SK-N-SH (cell line): ENCODE measurements at regions not wholly inside any gene's neighbourhood (a gene's known extent, or its start where the extent isn't known, plus 50 kb on each side); places are given as distances from the start of the nearest gene placed in this dataset.

Source experiments
- CTCF ChIA-PET: fragments of 300-600, 350-600 bp; formaldehyde crosslinking; extraction: SDS; loops from one replicate; lab custom pipeline; 2021; lab: Yijun Ruan, JAX
- POLR2A ChIA-PET: fragments of 350-600 bp; sonication (Branson Sonifier 250); formaldehyde crosslinking; extraction: SDS; loops from one replicate; lab custom pipeline; 2020; ENCODE audit warnings: antibody characterized with exemption, inconsistent platforms; lab: Yijun Ruan, JAX
- DNase-seq: peaks from one replicate; pipeline ENCODE4 v3.0.0; 2012
- H2AFZ ChIP-seq: fragments of 200-600 bp; sonication (generic); 2 replicates; pipeline ENCODE4 v1.8.1; 2016; ENCODE audit warnings: antibody characterized with exemption, mild to moderate bottlenecking, low read depth
- H3F3A ChIP-seq: fragments of 200-600 bp; sonication (generic); replicated peaks from 2 replicates; pipeline ENCODE3; 2016; ENCODE audit warnings: antibody characterized with exemption, mild to moderate bottlenecking; ENCODE audit not compliant: insufficient read depth
- H3K27ac ChIP-seq, 2 experiments: fragments of 200-500 bp in 1 of 2; fragments of 200-600 bp in 1 of 2; sonication (Bioruptor generic) in 1 of 2; sonication (generic), shearing (Covaris generic) in 1 of 2; 2 replicates each; pipeline versions ENCODE4 v1.5.1 to v1.6.1; 2014 to 2016; ENCODE audit warnings: low read depth in 2 of 2, inconsistent platforms in 1 of 2, low read length in 1 of 2, mild to moderate bottlenecking in 1 of 2, mixed read lengths in 1 of 2
- H3K27me3 ChIP-seq: fragments of 200-600 bp; sonication (generic), shearing (Covaris generic); 2 replicates; pipeline ENCODE4 v1.6.1; 2016; ENCODE audit warnings: mixed run types; ENCODE audit not compliant: insufficient read depth
- H3K36me3 ChIP-seq, 2 experiments: fragments of 200-500 bp in 1 of 2; fragments of 200-600 bp in 1 of 2; sonication (Bioruptor generic) in 1 of 2; sonication (generic) in 1 of 2; replicated peaks in 1 of 2; 2 replicates each; pipeline versions ENCODE3 to v1.5.1; 2014 to 2016; ENCODE audit warnings: low read length in 1 of 2, mild to moderate bottlenecking in 1 of 2; ENCODE audit not compliant: insufficient read depth in 2 of 2, control insufficient read depth in 1 of 2
- H3K4me1 ChIP-seq, 2 experiments: fragments of 200-500 bp in 1 of 2; fragments of 200-600 bp in 1 of 2; sonication (Bioruptor generic) in 1 of 2; sonication (generic), shearing (Covaris generic) in 1 of 2; 2 replicates each; pipeline versions ENCODE4 v1.5.1 to v1.6.1; 2014 to 2016; ENCODE audit warnings: low read depth in 1 of 2, low read length in 1 of 2, mixed run types in 1 of 2; ENCODE audit not compliant: insufficient read depth in 2 of 2, control insufficient read depth in 1 of 2
- H3K4me2 ChIP-seq: fragments of 200-600 bp; sonication (generic), shearing (Covaris generic); 2 replicates; pipeline ENCODE4 v1.6.1; 2017; ENCODE audit warnings: mixed run types
- H3K4me3 ChIP-seq, 2 experiments: fragments of 200-500 bp in 1 of 2; fragments of 200-600 bp in 1 of 2; sonication (Bioruptor generic) in 1 of 2; sonication (generic), shearing (Covaris generic) in 1 of 2; 2 replicates each; pipeline versions ENCODE4 v1.5.1 to v1.8.1; 2014 to 2016; ENCODE audit warnings: low read depth in 2 of 2, inconsistent platforms in 1 of 2, low read length in 1 of 2, mild to moderate bottlenecking in 1 of 2, mixed read lengths in 1 of 2, moderate library complexity in 1 of 2
- H3K79me2 ChIP-seq: fragments of 200-600 bp; sonication (generic); 2 replicates; pipeline ENCODE4 v1.8.1; 2017; ENCODE audit warnings: mild to moderate bottlenecking; ENCODE audit not compliant: insufficient read depth
- H3K9ac ChIP-seq: fragments of 200-600 bp; sonication (generic); 2 replicates; pipeline ENCODE4 v1.6.1; 2017; ENCODE audit warnings: mixed run types
- H3K9me2 ChIP-seq: fragments of 200-600 bp; sonication (generic); 2 replicates; pipeline ENCODE4 v1.6.1; 2017; ENCODE audit warnings: mixed run types
- H3K9me3 ChIP-seq: fragments of 200-600 bp; sonication (generic); 2 replicates; pipeline ENCODE4 v1.6.1; 2017; ENCODE audit warnings: mixed run types, mild to moderate bottlenecking, moderate library complexity
- H4K20me1 ChIP-seq: fragments of 200-600 bp; sonication (generic); 2 replicates; pipeline ENCODE4 v1.6.1; 2017; ENCODE audit warnings: mild to moderate bottlenecking, mixed run types; ENCODE audit not compliant: insufficient read depth
- CHD2 ChIP-seq: fragments of 150-350 bp; IDR thresholded peaks from 2 replicates; pipeline ENCODE4 v1.6.1; 2018; ENCODE audit warnings: low read length; ENCODE audit not compliant: partially characterized antibody
- EP300 ChIP-seq, 2 experiments: IDR thresholded peaks; 2 replicates each; pipeline versions ENCODE4 v1.4.0 to v1.6.1; 2012; ENCODE audit warnings: borderline replicate concordance in 1 of 2, low read depth in 1 of 2, low read length in 1 of 2
- FOSL2 ChIP-seq: IDR thresholded peaks from 2 replicates; pipeline ENCODE4 v1.4.0; 2012; ENCODE audit warnings: low read depth, mild to moderate bottlenecking, moderate library complexity, borderline replicate concordance
- FOXJ3 ChIP-seq: sonication (generic); formaldehyde crosslinking; IDR thresholded peaks from 2 replicates; pipeline ENCODE4 v1.5.1; 2020; ENCODE audit warnings: mild to moderate bottlenecking, missing genetic modification reagents
- GATA2 ChIP-seq: sonication (generic); formaldehyde crosslinking; IDR thresholded peaks from 2 replicates; pipeline ENCODE4 v1.5.0; 2020; ENCODE audit warnings: mild to moderate bottlenecking, missing genetic modification reagents
- MEF2A ChIP-seq: IDR thresholded peaks from 2 replicates; pipeline ENCODE4 v1.4.0; 2012; ENCODE audit warnings: low read depth, borderline replicate concordance
- MXI1 ChIP-seq: IDR thresholded peaks from 2 replicates; pipeline ENCODE4 v1.6.1; 2012; ENCODE audit warnings: mild to moderate bottlenecking, low read depth, low read length, improper control_type of control experiment
- NFIC ChIP-seq: IDR thresholded peaks from 2 replicates; pipeline ENCODE4 v1.4.0; 2012; ENCODE audit warnings: borderline replicate concordance
- RAD21 ChIP-seq: IDR thresholded peaks from 2 replicates; pipeline ENCODE4 v1.6.1; 2012; ENCODE audit warnings: mild to moderate bottlenecking, low read length
- RFX5 ChIP-seq: IDR thresholded peaks from 2 replicates; pipeline ENCODE4 v1.6.1; 2012; ENCODE audit warnings: mild to moderate bottlenecking, improper control_type of control experiment, low read length
- SIN3A ChIP-seq: IDR thresholded peaks from 2 replicates; pipeline ENCODE4 v1.6.1; 2012; ENCODE audit warnings: low read depth, mild to moderate bottlenecking, low read length, moderate library complexity, borderline replicate concordance
- TEAD4 ChIP-seq: IDR thresholded peaks from 2 replicates; pipeline ENCODE4 v1.4.0; 2012; ENCODE audit warnings: mild to moderate bottlenecking, borderline replicate concordance; ENCODE audit not compliant: insufficient read depth
- WGBS: methylation state at CpG from one replicate; pipeline ENCODE4 v1.1.6; 2017; ENCODE audit warnings: low lambda C conversion rate; 5-methylcytosine and 5-hydroxymethylcytosine counted together
- TF ChIP-seq, protein P1 (sequence below): IDR thresholded peaks from 2 replicates; pipeline ENCODE4 v1.4.0; 2012; ENCODE audit warnings: low read depth, borderline replicate concordance
- TF ChIP-seq, protein P2 (sequence below): IDR thresholded peaks from 2 replicates; pipeline ENCODE4 v1.4.0; 2012; ENCODE audit warnings: low read depth, borderline replicate concordance
- TF ChIP-seq, protein P3 (sequence below): fragments of 150-350 bp; IDR thresholded peaks from 2 replicates; pipeline ENCODE4 v1.6.1; 2017; ENCODE audit warnings: antibody characterized with exemption, low read length, low read depth, borderline replicate concordance
- TF ChIP-seq, protein P4 (sequence below): fragments of 200-600 bp; sonication (generic); IDR thresholded peaks from 2 replicates; pipeline ENCODE4 v1.6.1; 2017; ENCODE audit warnings: antibody characterized with exemption, mild to moderate bottlenecking, moderate library complexity
- TF ChIP-seq, protein P5 (sequence below): IDR thresholded peaks from 2 replicates; pipeline ENCODE4 v1.6.1; 2012; ENCODE audit warnings: mild to moderate bottlenecking, low read depth, low read length, moderate library complexity
- TF ChIP-seq, protein P6 (sequence below): IDR thresholded peaks from 2 replicates; pipeline ENCODE4 v1.4.0; 2012; ENCODE audit warnings: low read depth

DNA sequence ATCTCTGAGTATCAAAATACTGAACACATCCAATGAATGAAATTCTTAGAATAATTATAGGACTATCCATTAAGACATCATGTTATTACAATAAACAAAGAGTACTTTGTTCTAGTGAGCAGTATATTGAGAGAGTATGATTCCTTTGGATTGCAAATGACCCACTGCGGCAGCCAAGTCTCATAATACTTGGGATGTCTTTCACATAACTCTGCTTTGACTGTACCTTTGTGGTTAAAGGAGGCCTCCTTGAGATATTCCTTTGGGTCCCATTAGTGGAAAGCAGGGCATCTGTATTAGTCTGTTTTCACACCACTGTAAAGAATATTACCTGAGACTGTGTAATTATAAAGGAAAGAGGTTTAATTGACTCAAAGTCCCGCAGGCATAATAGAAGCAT lies 593.8 kb downstream of the TRHDE start:
- Histone ChIP-seq H3K4me1 (no peaks in the 10 kb centered on the region), H3K9me2 (no peaks in the 10 kb centered on the region), H3K27me3 (no peaks in the 10 kb centered on the region), H3K9ac (no peak overlapping the region), H3K4me2 (no peak overlapping the region), H3K4me3 (no peak overlapping the region), H2AFZ (no peak overlapping the region), H3K9me3 (no peaks in the 10 kb centered on the region), H3F3A (no peaks in the 10 kb centered on the region), H3K27ac (no peak overlapping the region), H4K20me1 (no peaks in the 10 kb centered on the region), H3K36me3 (no peaks in the 10 kb centered on the region), H3K79me2 (no peaks in the 10 kb centered on the region)
- POLR2A ChIA-PET, result no interaction called here
- no peak for DNase-seq
- TF ChIP-seq GATA2 (no peak), SIN3A (no peak), RFX5 (no peak), EP300 (IDR thresholded peaks at IDR 0.05; ENCODE audit: borderline replicate concordance in 1 of 2, low read depth in 1 of 2, low read length in 1 of 2) (no peak), CHD2 (no peak), RAD21 (no peak), FOXJ3 (CRISPR knock-in tag) (no peak), FOSL2 (no peak), NFIC (no peak), MEF2A (no peak), TEAD4 (no peak), MXI1 (no peak)
- TF ChIP-seq, protein P1, sequence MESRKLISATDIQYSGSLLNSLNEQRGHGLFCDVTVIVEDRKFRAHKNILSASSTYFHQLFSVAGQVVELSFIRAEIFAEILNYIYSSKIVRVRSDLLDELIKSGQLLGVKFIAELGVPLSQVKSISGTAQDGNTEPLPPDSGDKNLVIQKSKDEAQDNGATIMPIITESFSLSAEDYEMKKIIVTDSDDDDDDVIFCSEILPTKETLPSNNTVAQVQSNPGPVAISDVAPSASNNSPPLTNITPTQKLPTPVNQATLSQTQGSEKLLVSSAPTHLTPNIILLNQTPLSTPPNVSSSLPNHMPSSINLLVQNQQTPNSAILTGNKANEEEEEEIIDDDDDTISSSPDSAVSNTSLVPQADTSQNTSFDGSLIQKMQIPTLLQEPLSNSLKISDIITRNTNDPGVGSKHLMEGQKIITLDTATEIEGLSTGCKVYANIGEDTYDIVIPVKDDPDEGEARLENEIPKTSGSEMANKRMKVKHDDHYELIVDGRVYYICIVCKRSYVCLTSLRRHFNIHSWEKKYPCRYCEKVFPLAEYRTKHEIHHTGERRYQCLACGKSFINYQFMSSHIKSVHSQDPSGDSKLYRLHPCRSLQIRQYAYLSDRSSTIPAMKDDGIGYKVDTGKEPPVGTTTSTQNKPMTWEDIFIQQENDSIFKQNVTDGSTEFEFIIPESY, result no peak
- TF ChIP-seq, protein P2, sequence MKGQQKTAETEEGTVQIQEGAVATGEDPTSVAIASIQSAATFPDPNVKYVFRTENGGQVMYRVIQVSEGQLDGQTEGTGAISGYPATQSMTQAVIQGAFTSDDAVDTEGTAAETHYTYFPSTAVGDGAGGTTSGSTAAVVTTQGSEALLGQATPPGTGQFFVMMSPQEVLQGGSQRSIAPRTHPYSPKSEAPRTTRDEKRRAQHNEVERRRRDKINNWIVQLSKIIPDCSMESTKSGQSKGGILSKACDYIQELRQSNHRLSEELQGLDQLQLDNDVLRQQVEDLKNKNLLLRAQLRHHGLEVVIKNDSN, result no peak
- TF ChIP-seq, protein P3, sequence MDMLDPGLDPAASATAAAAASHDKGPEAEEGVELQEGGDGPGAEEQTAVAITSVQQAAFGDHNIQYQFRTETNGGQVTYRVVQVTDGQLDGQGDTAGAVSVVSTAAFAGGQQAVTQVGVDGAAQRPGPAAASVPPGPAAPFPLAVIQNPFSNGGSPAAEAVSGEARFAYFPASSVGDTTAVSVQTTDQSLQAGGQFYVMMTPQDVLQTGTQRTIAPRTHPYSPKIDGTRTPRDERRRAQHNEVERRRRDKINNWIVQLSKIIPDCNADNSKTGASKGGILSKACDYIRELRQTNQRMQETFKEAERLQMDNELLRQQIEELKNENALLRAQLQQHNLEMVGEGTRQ, result no peak
- TF ChIP-seq, protein P4, sequence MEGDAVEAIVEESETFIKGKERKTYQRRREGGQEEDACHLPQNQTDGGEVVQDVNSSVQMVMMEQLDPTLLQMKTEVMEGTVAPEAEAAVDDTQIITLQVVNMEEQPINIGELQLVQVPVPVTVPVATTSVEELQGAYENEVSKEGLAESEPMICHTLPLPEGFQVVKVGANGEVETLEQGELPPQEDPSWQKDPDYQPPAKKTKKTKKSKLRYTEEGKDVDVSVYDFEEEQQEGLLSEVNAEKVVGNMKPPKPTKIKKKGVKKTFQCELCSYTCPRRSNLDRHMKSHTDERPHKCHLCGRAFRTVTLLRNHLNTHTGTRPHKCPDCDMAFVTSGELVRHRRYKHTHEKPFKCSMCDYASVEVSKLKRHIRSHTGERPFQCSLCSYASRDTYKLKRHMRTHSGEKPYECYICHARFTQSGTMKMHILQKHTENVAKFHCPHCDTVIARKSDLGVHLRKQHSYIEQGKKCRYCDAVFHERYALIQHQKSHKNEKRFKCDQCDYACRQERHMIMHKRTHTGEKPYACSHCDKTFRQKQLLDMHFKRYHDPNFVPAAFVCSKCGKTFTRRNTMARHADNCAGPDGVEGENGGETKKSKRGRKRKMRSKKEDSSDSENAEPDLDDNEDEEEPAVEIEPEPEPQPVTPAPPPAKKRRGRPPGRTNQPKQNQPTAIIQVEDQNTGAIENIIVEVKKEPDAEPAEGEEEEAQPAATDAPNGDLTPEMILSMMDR, result no peak
- TF ChIP-seq, protein P5, sequence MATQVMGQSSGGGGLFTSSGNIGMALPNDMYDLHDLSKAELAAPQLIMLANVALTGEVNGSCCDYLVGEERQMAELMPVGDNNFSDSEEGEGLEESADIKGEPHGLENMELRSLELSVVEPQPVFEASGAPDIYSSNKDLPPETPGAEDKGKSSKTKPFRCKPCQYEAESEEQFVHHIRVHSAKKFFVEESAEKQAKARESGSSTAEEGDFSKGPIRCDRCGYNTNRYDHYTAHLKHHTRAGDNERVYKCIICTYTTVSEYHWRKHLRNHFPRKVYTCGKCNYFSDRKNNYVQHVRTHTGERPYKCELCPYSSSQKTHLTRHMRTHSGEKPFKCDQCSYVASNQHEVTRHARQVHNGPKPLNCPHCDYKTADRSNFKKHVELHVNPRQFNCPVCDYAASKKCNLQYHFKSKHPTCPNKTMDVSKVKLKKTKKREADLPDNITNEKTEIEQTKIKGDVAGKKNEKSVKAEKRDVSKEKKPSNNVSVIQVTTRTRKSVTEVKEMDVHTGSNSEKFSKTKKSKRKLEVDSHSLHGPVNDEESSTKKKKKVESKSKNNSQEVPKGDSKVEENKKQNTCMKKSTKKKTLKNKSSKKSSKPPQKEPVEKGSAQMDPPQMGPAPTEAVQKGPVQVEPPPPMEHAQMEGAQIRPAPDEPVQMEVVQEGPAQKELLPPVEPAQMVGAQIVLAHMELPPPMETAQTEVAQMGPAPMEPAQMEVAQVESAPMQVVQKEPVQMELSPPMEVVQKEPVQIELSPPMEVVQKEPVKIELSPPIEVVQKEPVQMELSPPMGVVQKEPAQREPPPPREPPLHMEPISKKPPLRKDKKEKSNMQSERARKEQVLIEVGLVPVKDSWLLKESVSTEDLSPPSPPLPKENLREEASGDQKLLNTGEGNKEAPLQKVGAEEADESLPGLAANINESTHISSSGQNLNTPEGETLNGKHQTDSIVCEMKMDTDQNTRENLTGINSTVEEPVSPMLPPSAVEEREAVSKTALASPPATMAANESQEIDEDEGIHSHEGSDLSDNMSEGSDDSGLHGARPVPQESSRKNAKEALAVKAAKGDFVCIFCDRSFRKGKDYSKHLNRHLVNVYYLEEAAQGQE, result no peak
- TF ChIP-seq, protein P6, sequence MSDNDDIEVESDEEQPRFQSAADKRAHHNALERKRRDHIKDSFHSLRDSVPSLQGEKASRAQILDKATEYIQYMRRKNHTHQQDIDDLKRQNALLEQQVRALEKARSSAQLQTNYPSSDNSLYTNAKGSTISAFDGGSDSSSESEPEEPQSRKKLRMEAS, result no peak
- 47% methylated on average over 2 of the region's 2 CpGs for WGBS
- CTCF ChIA-PET, result no interaction called here
